SK-N-SH (cell line): ENCODE measurements at regions not wholly inside any gene's neighbourhood (a gene's known extent, or its start where the extent isn't known, plus 50 kb on each side); places are given as distances from the start of the nearest gene placed in this dataset.
"Not testable (repeated sequence)": the region's sequence is repeated elsewhere in the genome, so short reads cannot be mapped to it uniquely, and the experiment has no call there.

Experiments used
- ELF1 ChIP-seq: IDR thresholded peaks from 2 replicates; pipeline ENCODE4 v1.4.0; 2012
- EZH2phosphoT487 ChIP-seq: fragments of 200-600 bp; sonication (generic); IDR thresholded peaks from 2 replicates; pipeline ENCODE4 v1.6.1; 2017; ENCODE audit warnings: low read depth, mixed run types, mild to moderate bottlenecking, antibody characterized with exemption, moderate library complexity, borderline replicate concordance
- RCOR1 ChIP-seq: fragments of 150-350 bp; IDR thresholded peaks from 2 replicates; pipeline ENCODE4 v1.6.1; 2017; ENCODE audit warnings: antibody characterized with exemption, low read length
- TF ChIP-seq, protein P1 (sequence below): fragments of 200-600 bp; sonication (generic); IDR thresholded peaks from 2 replicates; pipeline ENCODE4 v1.6.1; 2017; ENCODE audit warnings: antibody characterized with exemption, mild to moderate bottlenecking, moderate library complexity

DNA sequence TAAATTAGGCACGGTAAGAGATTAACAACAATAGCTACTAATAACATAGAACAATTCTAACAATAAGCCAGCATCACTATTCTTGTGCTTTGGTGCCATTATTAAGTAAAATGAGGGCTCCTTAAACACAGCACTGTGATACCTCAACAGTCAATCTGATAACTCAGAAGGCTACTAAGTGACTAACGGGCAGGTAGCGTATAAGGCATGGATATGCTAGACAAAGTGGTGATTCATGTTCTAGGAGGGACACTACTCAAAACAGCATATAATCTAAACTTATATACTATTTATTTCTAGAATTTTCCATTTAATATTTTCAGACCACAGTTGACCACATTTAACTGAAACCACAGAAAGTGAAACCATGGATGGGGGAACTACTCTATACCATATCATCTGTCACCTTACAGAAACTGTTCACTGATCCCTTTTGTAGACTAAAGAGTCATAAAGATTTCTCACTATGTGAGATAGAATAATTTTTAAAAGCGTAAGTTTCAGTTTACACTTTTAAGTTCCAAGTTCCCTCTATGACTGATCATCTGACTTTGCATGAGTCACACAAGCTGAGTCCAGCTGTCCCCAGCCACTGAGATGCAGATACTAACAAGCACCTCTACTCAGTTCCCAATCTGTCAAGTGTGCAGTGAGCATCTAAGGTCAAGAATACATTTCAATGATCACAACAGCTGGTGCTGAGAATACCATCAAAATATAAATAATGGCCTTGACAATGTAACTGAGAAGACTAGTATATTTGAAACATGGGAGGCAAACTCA, 256.2 kb downstream of the SPATA31A1 start:
- not testable (repeated sequence) for TF ChIP-seq ELF1, EZH2phosphoT487, RCOR1
- TF ChIP-seq, protein P1, sequence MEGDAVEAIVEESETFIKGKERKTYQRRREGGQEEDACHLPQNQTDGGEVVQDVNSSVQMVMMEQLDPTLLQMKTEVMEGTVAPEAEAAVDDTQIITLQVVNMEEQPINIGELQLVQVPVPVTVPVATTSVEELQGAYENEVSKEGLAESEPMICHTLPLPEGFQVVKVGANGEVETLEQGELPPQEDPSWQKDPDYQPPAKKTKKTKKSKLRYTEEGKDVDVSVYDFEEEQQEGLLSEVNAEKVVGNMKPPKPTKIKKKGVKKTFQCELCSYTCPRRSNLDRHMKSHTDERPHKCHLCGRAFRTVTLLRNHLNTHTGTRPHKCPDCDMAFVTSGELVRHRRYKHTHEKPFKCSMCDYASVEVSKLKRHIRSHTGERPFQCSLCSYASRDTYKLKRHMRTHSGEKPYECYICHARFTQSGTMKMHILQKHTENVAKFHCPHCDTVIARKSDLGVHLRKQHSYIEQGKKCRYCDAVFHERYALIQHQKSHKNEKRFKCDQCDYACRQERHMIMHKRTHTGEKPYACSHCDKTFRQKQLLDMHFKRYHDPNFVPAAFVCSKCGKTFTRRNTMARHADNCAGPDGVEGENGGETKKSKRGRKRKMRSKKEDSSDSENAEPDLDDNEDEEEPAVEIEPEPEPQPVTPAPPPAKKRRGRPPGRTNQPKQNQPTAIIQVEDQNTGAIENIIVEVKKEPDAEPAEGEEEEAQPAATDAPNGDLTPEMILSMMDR: not testable (repeated sequence)
